ENCODE measurements at regions not wholly inside any gene's neighbourhood (a gene's known extent, or its start where the extent isn't known, plus 50 kb on each side); places are given as distances from the start of the nearest gene placed in this dataset.
A peak's percentile ranks its signal among the peaks of the same experiment; 100 is the strongest.
"Not testable (repeated sequence)": the region's sequence is repeated elsewhere in the genome, so short reads cannot be mapped to it uniquely, and the experiment has no call there.

GRCh38 chr17:30600060-30600829, 123.0 kb downstream of the GOSR1 start:
- no peak overlapping the region for H3K27ac ChIP-seq (ENCODE audit: low read length)
- H3K9ac ChIP-seq (ENCODE audit: low read length), result peak overlapping the region; percentile 82
- peaks cover 22% of the 10 kb centered on the region for H3K4me1 ChIP-seq (ENCODE audit: control insufficient read depth, low read depth, low read length)
- H3K27me3 ChIP-seq (ENCODE audit: control insufficient read depth, insufficient read depth, low read length), result no peaks in the 10 kb centered on the region
- no peaks in the 10 kb centered on the region for H3K9me3 ChIP-seq (ENCODE audit: control insufficient read depth, low read depth, low read length)
- H3K4me3 ChIP-seq (ENCODE audit: low read length), result peak overlapping the region; percentile 96
- no peaks in the 10 kb centered on the region for H3K36me3 ChIP-seq (ENCODE audit: control insufficient read depth, low read depth, low read length)

GRCh38 chr17:30599428-30600059, 122.3 kb downstream of the GOSR1 start:
- Histone ChIP-seq H3K4me3 (ENCODE audit: low read length) (peak overlapping the region; percentile 96), H3K9me3 (ENCODE audit: control insufficient read depth, low read depth, low read length) (no peaks in the 10 kb centered on the region), H3K27ac (ENCODE audit: low read length) (no peak overlapping the region), H3K4me1 (ENCODE audit: control insufficient read depth, low read depth, low read length) (peaks cover 15% of the 10 kb centered on the region), H3K9ac (ENCODE audit: low read length) (no peak overlapping the region), H3K36me3 (ENCODE audit: control insufficient read depth, low read depth, low read length) (no peaks in the 10 kb centered on the region), H3K27me3 (ENCODE audit: control insufficient read depth, insufficient read depth, low read length) (no peaks in the 10 kb centered on the region)

- Histone ChIP-seq H3K36me3 (ENCODE audit: control insufficient read depth, low read depth, low read length) (no peaks in the 10 kb centered on the region), H3K4me3 (ENCODE audit: low read length) (no peak overlapping the region), H3K9me3 (ENCODE audit: control insufficient read depth, low read depth, low read length) (no peaks in the 10 kb centered on the region), H3K4me1 (ENCODE audit: control insufficient read depth, low read depth, low read length) (peaks cover 13% of the 10 kb centered on the region), H3K27ac (ENCODE audit: low read length) (no peak overlapping the region), H3K27me3 (ENCODE audit: control insufficient read depth, insufficient read depth, low read length) (no peaks in the 10 kb centered on the region), H3K9ac (ENCODE audit: low read length) (no peak overlapping the region)
Measured at GRCh38 chr17:30597776-30598288, 120.6 kb downstream of the GOSR1 start.

GRCh38 chr17:30596948-30597775, 120.0 kb downstream of the GOSR1 start:
- not testable (repeated sequence) for H3K4me3 ChIP-seq (ENCODE audit: low read length); H3K9me3 ChIP-seq (ENCODE audit: control insufficient read depth, low read depth, low read length); H3K27ac ChIP-seq (ENCODE audit: low read length); H3K27me3 ChIP-seq (ENCODE audit: control insufficient read depth, insufficient read depth, low read length); H3K9ac ChIP-seq (ENCODE audit: low read length); H3K36me3 ChIP-seq (ENCODE audit: control insufficient read depth, low read depth, low read length)
- peaks cover 12% of the 10 kb centered on the region for H3K4me1 ChIP-seq (ENCODE audit: control insufficient read depth, low read depth, low read length)

GRCh38 chr17:30594953-30595371, 117.8 kb downstream of the GOSR1 start:
- not testable (repeated sequence) for H3K27ac ChIP-seq (ENCODE audit: low read length); H3K9ac ChIP-seq (ENCODE audit: low read length); H3K9me3 ChIP-seq (ENCODE audit: control insufficient read depth, low read depth, low read length); H3K4me3 ChIP-seq (ENCODE audit: low read length); H3K4me1 ChIP-seq (ENCODE audit: control insufficient read depth, low read depth, low read length); H3K36me3 ChIP-seq (ENCODE audit: control insufficient read depth, low read depth, low read length); H3K27me3 ChIP-seq (ENCODE audit: control insufficient read depth, insufficient read depth, low read length)

- Histone ChIP-seq H3K27ac (ENCODE audit: low read length) (no peak overlapping the region), H3K4me1 (ENCODE audit: control insufficient read depth, low read depth, low read length) (peaks cover 4% of the 10 kb centered on the region), H3K36me3 (ENCODE audit: control insufficient read depth, low read depth, low read length) (no peaks in the 10 kb centered on the region), H3K9ac (ENCODE audit: low read length) (no peak overlapping the region), H3K9me3 (ENCODE audit: control insufficient read depth, low read depth, low read length) (no peaks in the 10 kb centered on the region), H3K27me3 (ENCODE audit: control insufficient read depth, insufficient read depth, low read length) (no peaks in the 10 kb centered on the region), H3K4me3 (ENCODE audit: low read length) (no peak overlapping the region)
Measured at GRCh38 chr17:30594223-30594952, 117.2 kb downstream of the GOSR1 start.

- H3K4me3 ChIP-seq (ENCODE audit: low read length), result no peak overlapping the region
- no peaks in the 10 kb centered on the region for H3K36me3 ChIP-seq (ENCODE audit: control insufficient read depth, low read depth, low read length)
- H3K27ac ChIP-seq (ENCODE audit: low read length), result no peak overlapping the region
- H3K27me3 ChIP-seq (ENCODE audit: control insufficient read depth, insufficient read depth, low read length), result no peaks in the 10 kb centered on the region
- no peaks in the 10 kb centered on the region for H3K9me3 ChIP-seq (ENCODE audit: control insufficient read depth, low read depth, low read length)
- H3K4me1 ChIP-seq (ENCODE audit: control insufficient read depth, low read depth, low read length), result no peaks in the 10 kb centered on the region
- H3K9ac ChIP-seq (ENCODE audit: low read length), result no peak overlapping the region
Measured at GRCh38 chr17:30590081-30590733, 113.0 kb downstream of the GOSR1 start.

- no peak overlapping the region for H3K27ac ChIP-seq (ENCODE audit: low read length)
- no peak overlapping the region for H3K9ac ChIP-seq (ENCODE audit: low read length)
- H3K9me3 ChIP-seq (ENCODE audit: control insufficient read depth, low read depth, low read length), result no peaks in the 10 kb centered on the region
- H3K4me3 ChIP-seq (ENCODE audit: low read length), result no peak overlapping the region
- H3K27me3 ChIP-seq (ENCODE audit: control insufficient read depth, insufficient read depth, low read length), result no peaks in the 10 kb centered on the region
- no peaks in the 10 kb centered on the region for H3K4me1 ChIP-seq (ENCODE audit: control insufficient read depth, low read depth, low read length)
- no peaks in the 10 kb centered on the region for H3K36me3 ChIP-seq (ENCODE audit: control insufficient read depth, low read depth, low read length)
Measured at GRCh38 chr17:30589431-30589830, 112.2 kb downstream of the GOSR1 start.

GRCh38 chr17:30588798-30589247, 111.6 kb downstream of the GOSR1 start:
- Histone ChIP-seq H3K27ac (ENCODE audit: low read length) (no peak overlapping the region), H3K9me3 (ENCODE audit: control insufficient read depth, low read depth, low read length) (no peaks in the 10 kb centered on the region), H3K36me3 (ENCODE audit: control insufficient read depth, low read depth, low read length) (no peaks in the 10 kb centered on the region), H3K4me1 (ENCODE audit: control insufficient read depth, low read depth, low read length) (no peaks in the 10 kb centered on the region), H3K4me3 (ENCODE audit: low read length) (no peak overlapping the region), H3K9ac (ENCODE audit: low read length) (no peak overlapping the region), H3K27me3 (ENCODE audit: control insufficient read depth, insufficient read depth, low read length) (no peaks in the 10 kb centered on the region)

- Histone ChIP-seq H3K27me3 (ENCODE audit: control insufficient read depth, insufficient read depth, low read length) (no peaks in the 10 kb centered on the region), H3K4me1 (ENCODE audit: control insufficient read depth, low read depth, low read length) (no peaks in the 10 kb centered on the region), H3K36me3 (ENCODE audit: control insufficient read depth, low read depth, low read length) (no peaks in the 10 kb centered on the region), H3K27ac (ENCODE audit: low read length) (no peak overlapping the region), H3K9me3 (ENCODE audit: control insufficient read depth, low read depth, low read length) (no peaks in the 10 kb centered on the region), H3K4me3 (ENCODE audit: low read length) (no peak overlapping the region), H3K9ac (ENCODE audit: low read length) (no peak overlapping the region)
Measured at GRCh38 chr17:30586818-30587595, 109.8 kb downstream of the GOSR1 start.

Measured in iPS-18a (cell line).